ENCODE measurements at regions not wholly inside any gene's neighbourhood (a gene's known extent, or its start where the extent isn't known, plus 50 kb on each side); places are given as distances from the start of the nearest gene placed in this dataset.
A peak's percentile ranks its signal among the peaks of the same experiment; 100 is the strongest.
"Not testable (repeated sequence)": the region's sequence is repeated elsewhere in the genome, so short reads cannot be mapped to it uniquely, and the experiment has no call there.

DNA sequence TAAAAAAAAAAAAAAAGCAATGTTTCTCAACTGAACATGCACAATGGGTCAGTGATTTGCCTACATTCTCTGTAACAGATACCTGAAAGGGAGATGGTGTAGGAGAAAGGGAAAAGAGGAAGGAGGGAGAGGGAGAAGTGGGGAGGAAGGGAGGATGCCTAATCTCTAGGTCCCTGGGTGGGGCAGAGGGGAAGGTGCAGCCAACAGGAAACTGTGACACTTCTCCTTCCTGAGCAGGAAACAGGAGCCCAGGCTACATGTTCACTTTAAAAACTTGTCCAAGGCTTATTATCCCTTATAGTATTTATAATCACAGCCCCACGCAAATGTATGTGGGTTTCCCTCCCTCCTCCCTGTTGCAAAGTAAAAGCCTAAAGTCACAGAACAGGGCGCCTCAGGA lies 137.9 kb downstream of the MINAR1 start:
- Histone ChIP-seq H3K27ac (ENCODE audit: low read length) (no peak overlapping the region), H3K4me3 (ENCODE audit: low read length) (no peak overlapping the region), H3K36me3 (ENCODE audit: control insufficient read depth, insufficient read depth, low read length) (no peaks in the 10 kb centered on the region), H3K9me3 (ENCODE audit: control insufficient read depth, insufficient read depth, low read length) (no peaks in the 10 kb centered on the region), H3K27me3 (ENCODE audit: control insufficient read depth, insufficient read depth, low read length) (no peaks in the 10 kb centered on the region), H3K4me1 (ENCODE audit: control insufficient read depth, insufficient read depth, low read length) (no peaks in the 10 kb centered on the region)
- no peak for DNase-seq (ENCODE audit: low read depth, low spot score)
- WGBS (ENCODE audit: insufficient coverage, insufficient read length) = no CpG with 5 or more reads among the region's 2 CpGs

DNA sequence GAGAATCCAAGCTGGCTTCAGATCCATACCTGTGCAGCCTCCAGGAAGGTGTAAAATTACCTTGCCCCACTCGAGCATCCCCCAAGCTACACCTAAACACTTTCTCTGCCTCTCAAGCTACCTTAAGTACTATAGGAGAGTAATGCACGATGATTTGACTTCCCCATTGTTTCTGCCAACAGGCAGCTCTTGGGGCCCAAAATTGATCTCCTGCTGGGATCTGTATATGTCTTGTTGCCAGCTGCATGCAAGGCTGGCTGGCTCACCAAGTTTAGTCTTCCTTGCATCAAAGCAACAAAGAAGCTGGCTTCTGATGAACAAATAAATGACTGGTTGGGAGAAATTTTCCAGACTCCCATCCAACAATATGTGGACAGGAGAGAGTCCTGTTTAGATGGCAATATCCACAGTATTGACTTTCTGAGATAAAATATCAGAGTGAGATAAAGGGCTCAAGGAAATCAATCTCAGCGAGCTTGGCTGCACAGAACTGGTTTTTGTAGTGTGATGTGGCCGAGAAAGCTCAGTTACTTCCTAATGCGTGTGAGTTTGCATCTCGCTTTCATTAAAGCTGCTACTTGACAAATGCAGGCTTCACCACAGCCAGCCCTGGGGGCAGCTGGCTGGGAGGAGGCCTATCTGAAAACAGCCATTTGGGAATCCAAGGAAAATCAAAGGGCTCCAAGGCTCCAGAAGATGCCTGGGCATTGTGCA lies 140.7 kb downstream of the MINAR1 start:
- H3K27me3 ChIP-seq (ENCODE audit: control insufficient read depth, insufficient read depth, low read length) = no peaks in the 10 kb centered on the region
- WGBS (ENCODE audit: insufficient coverage, insufficient read length) = no CpG with 5 or more reads among the region's 6 CpGs

DNA sequence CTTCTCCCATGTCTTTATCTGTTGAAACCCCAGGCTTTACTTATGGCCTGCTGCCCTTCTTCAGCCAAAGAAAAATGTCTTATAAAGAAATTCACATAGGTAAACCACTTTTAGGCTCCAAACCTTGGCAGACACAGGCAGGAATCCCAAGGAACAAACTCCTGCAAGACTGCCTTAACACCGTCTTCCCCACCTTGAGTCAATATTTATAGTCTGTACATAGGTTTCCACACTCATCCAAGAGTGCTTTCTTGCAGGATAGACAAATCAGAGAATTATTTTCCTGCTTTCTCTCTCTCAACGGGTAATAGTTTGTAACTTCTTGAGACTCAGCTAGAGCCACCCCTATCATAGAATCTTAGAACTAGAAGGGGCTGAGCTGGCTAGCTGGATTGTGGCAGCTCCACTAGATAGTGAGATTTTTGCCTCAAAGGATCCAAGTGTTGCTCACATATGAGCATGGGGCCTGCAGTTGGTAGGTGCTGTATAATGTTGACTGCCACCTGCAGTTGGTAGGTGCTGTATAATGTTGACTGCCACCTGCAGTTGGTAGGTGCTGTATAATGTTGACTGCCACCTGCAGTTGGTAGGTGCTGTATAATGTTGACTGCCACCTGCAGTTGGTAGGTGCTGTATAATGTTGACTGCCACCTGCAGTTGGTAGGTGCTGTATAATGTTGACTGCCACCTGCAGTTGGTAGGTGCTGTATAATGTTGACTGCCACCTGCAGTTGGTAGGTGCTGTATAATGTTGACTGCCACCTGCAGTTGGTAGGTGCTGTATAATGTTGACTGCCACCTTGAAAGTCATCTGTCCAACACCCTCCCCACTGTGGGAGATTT lies 142.5 kb downstream of the MINAR1 start:
- not testable (repeated sequence) for H3K27ac ChIP-seq (ENCODE audit: low read length); DNase-seq (ENCODE audit: low read depth, low spot score); H3K36me3 ChIP-seq (ENCODE audit: control insufficient read depth, insufficient read depth, low read length); H3K27me3 ChIP-seq (ENCODE audit: control insufficient read depth, insufficient read depth, low read length); H3K4me3 ChIP-seq (ENCODE audit: low read length); H3K9me3 ChIP-seq (ENCODE audit: control insufficient read depth, insufficient read depth, low read length); H3K4me1 ChIP-seq (ENCODE audit: control insufficient read depth, insufficient read depth, low read length)
- no CpG with 5 or more reads among the region's 2 CpGs for WGBS (ENCODE audit: insufficient coverage, insufficient read length)

More for the DNA sequence above, 140.7 kb downstream of the MINAR1 start:
- H3K36me3 ChIP-seq (ENCODE audit: control insufficient read depth, insufficient read depth, low read length) = no peaks in the 10 kb centered on the region
- H3K4me3 ChIP-seq (ENCODE audit: low read length) = no peak overlapping the region
- H3K4me1 ChIP-seq (ENCODE audit: control insufficient read depth, insufficient read depth, low read length) = no peaks in the 10 kb centered on the region
- H3K27ac ChIP-seq (ENCODE audit: low read length) = no peak overlapping the region
- H3K9me3 ChIP-seq (ENCODE audit: control insufficient read depth, insufficient read depth, low read length) = no peaks in the 10 kb centered on the region
- no peak for DNase-seq (ENCODE audit: low read depth, low spot score)

- Histone ChIP-seq H3K36me3 (ENCODE audit: control insufficient read depth, insufficient read depth, low read length) (no peaks in the 10 kb centered on the region), H3K27ac (ENCODE audit: low read length) (no peak overlapping the region), H3K4me1 (ENCODE audit: control insufficient read depth, insufficient read depth, low read length) (no peaks in the 10 kb centered on the region), H3K27me3 (ENCODE audit: control insufficient read depth, insufficient read depth, low read length) (no peaks in the 10 kb centered on the region; the same call in 1 of the 2 replicates), H3K4me3 (ENCODE audit: low read length) (no peak overlapping the region), H3K9me3 (ENCODE audit: control insufficient read depth, insufficient read depth, low read length) (no peaks in the 10 kb centered on the region)
- no peak for DNase-seq (ENCODE audit: low read depth, low spot score)
Observed at GRCh38 chr15:79582650-79583049, 150.5 kb downstream of the MINAR1 start.

DNA sequence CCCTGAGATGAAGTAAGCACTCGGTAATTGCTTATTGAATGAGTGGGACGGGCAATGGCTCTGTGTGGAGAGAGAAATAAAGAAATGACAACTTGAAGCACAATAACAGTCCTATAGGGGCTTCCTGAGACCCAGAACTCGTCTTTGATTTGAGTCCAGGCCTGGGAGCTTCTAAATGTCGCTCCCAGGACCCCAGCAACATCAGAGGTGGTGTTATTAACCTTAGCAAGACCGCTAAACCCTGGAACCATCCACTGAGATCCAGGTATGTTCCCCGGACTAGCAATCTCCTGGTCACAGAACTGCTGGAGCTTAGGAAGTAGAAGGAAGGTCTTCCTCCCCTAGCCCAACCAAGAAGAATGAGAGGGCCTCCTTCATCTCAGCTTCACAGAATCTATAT lies 160.0 kb downstream of the MINAR1 start:
- Histone ChIP-seq H3K9me3 (ENCODE audit: control insufficient read depth, insufficient read depth, low read length) (no peaks in the 10 kb centered on the region), H3K36me3 (ENCODE audit: control insufficient read depth, insufficient read depth, low read length) (no peaks in the 10 kb centered on the region), H3K4me3 (ENCODE audit: low read length) (no peak overlapping the region), H3K27ac (ENCODE audit: low read length) (no peak overlapping the region), H3K4me1 (ENCODE audit: control insufficient read depth, insufficient read depth, low read length) (no peaks in the 10 kb centered on the region), H3K27me3 (ENCODE audit: control insufficient read depth, insufficient read depth, low read length) (no peaks in the 10 kb centered on the region)
- no CpG with 5 or more reads among the region's 6 CpGs for WGBS (ENCODE audit: insufficient coverage, insufficient read length)
- no peak for DNase-seq (ENCODE audit: low read depth, low spot score)

GRCh38 chr15:79593119-79593869 lies 161.2 kb downstream of the MINAR1 start:
- no peak for DNase-seq (ENCODE audit: low read depth, low spot score)
- H3K27ac ChIP-seq (ENCODE audit: low read length) = no peak overlapping the region
- no CpG with 5 or more reads among the region's 4 CpGs for WGBS (ENCODE audit: insufficient coverage, insufficient read length)
- H3K4me3 ChIP-seq (ENCODE audit: low read length) = no peak overlapping the region
- H3K36me3 ChIP-seq (ENCODE audit: control insufficient read depth, insufficient read depth, low read length) = no peaks in the 10 kb centered on the region
- no peaks in the 10 kb centered on the region for H3K27me3 ChIP-seq (ENCODE audit: control insufficient read depth, insufficient read depth, low read length)
- H3K4me1 ChIP-seq (ENCODE audit: control insufficient read depth, insufficient read depth, low read length) = no peaks in the 10 kb centered on the region
- no peaks in the 10 kb centered on the region for H3K9me3 ChIP-seq (ENCODE audit: control insufficient read depth, insufficient read depth, low read length)

DNA sequence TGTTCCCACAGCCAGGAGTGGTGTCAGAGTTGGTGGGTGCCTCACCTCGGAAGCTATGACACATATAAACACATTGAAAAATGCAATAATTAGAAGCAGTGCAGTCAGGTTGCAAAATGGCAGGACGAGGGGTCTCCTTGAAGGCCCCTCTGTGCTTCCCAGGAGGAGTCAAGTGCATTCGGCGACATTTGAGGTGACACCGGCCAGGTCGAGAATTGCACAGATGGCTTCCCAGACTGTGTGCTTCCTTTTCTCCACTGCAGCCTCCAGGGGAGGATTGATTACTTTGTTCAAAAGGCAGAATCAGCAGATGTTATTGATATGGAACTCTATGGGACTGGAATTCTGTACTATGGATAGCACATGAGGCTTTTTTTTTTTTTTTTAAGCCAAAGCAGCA lies 163.2 kb downstream of the MINAR1 start:
- WGBS (ENCODE audit: insufficient coverage, insufficient read length) = no CpG with 5 or more reads among the region's 6 CpGs
- Histone ChIP-seq H3K27ac (ENCODE audit: low read length) (no peak overlapping the region), H3K36me3 (ENCODE audit: control insufficient read depth, insufficient read depth, low read length) (no peaks in the 10 kb centered on the region), H3K4me3 (ENCODE audit: low read length) (no peak overlapping the region), H3K27me3 (ENCODE audit: control insufficient read depth, insufficient read depth, low read length) (no peaks in the 10 kb centered on the region), H3K4me1 (ENCODE audit: control insufficient read depth, insufficient read depth, low read length) (no peaks in the 10 kb centered on the region), H3K9me3 (ENCODE audit: control insufficient read depth, insufficient read depth, low read length) (no peaks in the 10 kb centered on the region)
- no peak for DNase-seq (ENCODE audit: low read depth, low spot score)

- H3K36me3 ChIP-seq (ENCODE audit: control insufficient read depth, insufficient read depth, low read length) = no peaks in the 10 kb centered on the region
- H3K27me3 ChIP-seq (ENCODE audit: control insufficient read depth, insufficient read depth, low read length) = no peaks in the 10 kb centered on the region
- DNase-seq (ENCODE audit: low read depth, low spot score) = peak; percentile 91
- no peak overlapping the region for H3K4me3 ChIP-seq (ENCODE audit: low read length)
- no peaks in the 10 kb centered on the region for H3K4me1 ChIP-seq (ENCODE audit: control insufficient read depth, insufficient read depth, low read length)
- no CpG with 5 or more reads among the region's 4 CpGs for WGBS (ENCODE audit: insufficient coverage, insufficient read length)
- H3K9me3 ChIP-seq (ENCODE audit: control insufficient read depth, insufficient read depth, low read length) = no peaks in the 10 kb centered on the region
- no peak overlapping the region for H3K27ac ChIP-seq (ENCODE audit: low read length)
Observed at GRCh38 chr15:79595995-79596622, 164.0 kb downstream of the MINAR1 start.

DNA sequence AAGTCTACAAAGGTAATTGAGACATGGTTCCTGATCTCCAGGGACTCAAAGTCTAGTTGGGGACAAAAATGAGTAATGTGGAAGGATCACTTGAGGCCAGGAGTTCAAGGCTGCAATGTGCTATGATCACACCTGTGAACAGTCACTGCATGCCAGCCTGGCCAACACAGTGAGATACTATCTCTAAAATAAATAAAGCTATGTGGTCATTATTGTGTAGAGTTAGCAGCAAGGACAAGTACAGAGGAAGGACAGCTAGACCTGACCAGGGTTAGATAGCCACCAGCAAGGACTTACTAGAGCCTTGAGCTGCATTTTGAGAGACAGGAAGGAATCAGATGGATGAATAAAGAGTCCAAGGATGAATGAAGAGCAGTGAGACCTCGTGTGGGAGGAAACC lies 166.5 kb downstream of the MINAR1 start:
- Histone ChIP-seq H3K27ac (ENCODE audit: low read length) (no peak overlapping the region), H3K36me3 (ENCODE audit: control insufficient read depth, insufficient read depth, low read length) (no peaks in the 10 kb centered on the region), H3K27me3 (ENCODE audit: control insufficient read depth, insufficient read depth, low read length) (no peaks in the 10 kb centered on the region), H3K4me1 (ENCODE audit: control insufficient read depth, insufficient read depth, low read length) (no peaks in the 10 kb centered on the region), H3K4me3 (ENCODE audit: low read length) (no peak overlapping the region), H3K9me3 (ENCODE audit: control insufficient read depth, insufficient read depth, low read length) (no peaks in the 10 kb centered on the region)
- no peak for DNase-seq (ENCODE audit: low read depth, low spot score)
- no CpG with 5 or more reads among the region's 1 CpG for WGBS (ENCODE audit: insufficient coverage, insufficient read length)

GRCh38 chr15:79601405-79602086 lies 169.4 kb downstream of the MINAR1 start:
- no peaks in the 10 kb centered on the region for H3K9me3 ChIP-seq (ENCODE audit: control insufficient read depth, insufficient read depth, low read length)
- WGBS (ENCODE audit: insufficient coverage, insufficient read length) = no CpG with 5 or more reads among the region's 7 CpGs
- no peak overlapping the region for H3K27ac ChIP-seq (ENCODE audit: low read length)

More at GRCh38 chr15:79601405-79602086, 169.4 kb downstream of the MINAR1 start:
- no peak for DNase-seq (ENCODE audit: low read depth, low spot score)
- Histone ChIP-seq H3K27me3 (ENCODE audit: control insufficient read depth, insufficient read depth, low read length) (no peaks in the 10 kb centered on the region), H3K36me3 (ENCODE audit: control insufficient read depth, insufficient read depth, low read length) (no peaks in the 10 kb centered on the region), H3K4me1 (ENCODE audit: control insufficient read depth, insufficient read depth, low read length) (no peaks in the 10 kb centered on the region), H3K4me3 (ENCODE audit: low read length) (no peak overlapping the region)

All from iPS DF 6.9 (cell line).